GM23248 (cell line): ENCODE measurements at regions not wholly inside any gene's neighbourhood (a gene's known extent, or its start where the extent isn't known, plus 50 kb on each side); places are given as distances from the start of the nearest gene placed in this dataset.

Experiments used
- DNase-seq: peaks from one replicate; pipeline ENCODE4 v3.0.0-alpha.2; 2015
- H2AFZ ChIP-seq: fragments of 200-600 bp; sonication (generic); 2 replicates; pipeline ENCODE4 v1.6.1; 2016; ENCODE audit warnings: antibody characterized with exemption
- H3F3A ChIP-seq: fragments of 200-600 bp; sonication (generic); 2 replicates; pipeline ENCODE4 v1.6.1; 2016; ENCODE audit warnings: mild to moderate bottlenecking, antibody characterized with exemption, mixed run types; ENCODE audit not compliant: insufficient read depth
- H3K27ac ChIP-seq: fragments of 200-600 bp; sonication (generic); 2 replicates; pipeline ENCODE4 v1.5.1; 2016; ENCODE audit warnings: mild to moderate bottlenecking
- H3K27me3 ChIP-seq: fragments of 200-600 bp; sonication (generic); replicated peaks from 2 replicates; pipeline ENCODE4 v1.6.1; 2016; ENCODE audit warnings: mild to moderate bottlenecking; ENCODE audit not compliant: insufficient read depth
- H3K36me3 ChIP-seq: fragments of 200-600 bp; sonication (generic); 2 replicates; pipeline ENCODE4 v1.6.1; 2016; ENCODE audit warnings: low read depth, mild to moderate bottlenecking
- H3K4me1 ChIP-seq: fragments of 200-600 bp; sonication (generic); 2 replicates; pipeline ENCODE4 v1.6.1; 2016; ENCODE audit warnings: mild to moderate bottlenecking; ENCODE audit not compliant: insufficient read depth
- H3K4me2 ChIP-seq: fragments of 200-600 bp; sonication (generic); one replicate; pipeline ENCODE4 v1.6.1; 2016; ENCODE audit warnings: mild to moderate bottlenecking; ENCODE audit not compliant: unreplicated experiment
- H3K4me3 ChIP-seq: fragments of 200-600 bp; sonication (generic); 2 replicates; pipeline ENCODE4 v1.5.1; 2016; ENCODE audit warnings: mild to moderate bottlenecking
- H3K79me2 ChIP-seq: fragments of 200-600 bp; sonication (generic); 2 replicates; pipeline ENCODE4 v1.6.1; 2016; ENCODE audit warnings: mild to moderate bottlenecking; ENCODE audit not compliant: insufficient read depth
- H3K9ac ChIP-seq: fragments of 200-600 bp; sonication (generic); 2 replicates; pipeline ENCODE4 v1.6.1; 2016; ENCODE audit warnings: mild to moderate bottlenecking
- H3K9me2 ChIP-seq: fragments of 200-600 bp; sonication (generic); 2 replicates; pipeline ENCODE4 v1.6.1; 2016; ENCODE audit warnings: mixed run types, mild to moderate bottlenecking, moderate library complexity; ENCODE audit not compliant: insufficient read depth
- H3K9me3 ChIP-seq: fragments of 200-600 bp; sonication (generic); one replicate; pipeline ENCODE4 v1.6.1; 2017; ENCODE audit warnings: low read depth
- H4K20me1 ChIP-seq: fragments of 200-600 bp; sonication (generic); 2 replicates; pipeline ENCODE4 v1.6.0; 2016; ENCODE audit not compliant: insufficient read depth
- EZH2 ChIP-seq: fragments of 200-600 bp; sonication (generic); IDR thresholded peaks from 2 replicates; pipeline ENCODE4 v1.6.1; 2018; ENCODE audit warnings: antibody characterized with exemption, mild to moderate bottlenecking; ENCODE audit not compliant: insufficient read depth, poor library complexity, severe bottlenecking
- EZH2phosphoT487 ChIP-seq: fragments of 200-600 bp; sonication (generic); IDR thresholded peaks from 2 replicates; pipeline ENCODE4 v1.6.1; 2018; ENCODE audit warnings: antibody characterized with exemption, moderate library complexity, mild to moderate bottlenecking, low read depth; ENCODE audit not compliant: insufficient read depth
- WGBS, 2 experiments: methylation state at CpG; one replicate each; pipeline ENCODE4 v1.1.6; 2015 to 2017; ENCODE audit warnings: low lambda C conversion rate in 2 of 2, low coverage in 1 of 2; ENCODE audit errors: missing lambda C conversion rate in 2 of 2; 5-methylcytosine and 5-hydroxymethylcytosine counted together
- in situ Hi-C: fragments of 300-500 bp; cut with MboI; formaldehyde crosslinking; loops from 2 replicates; pipeline ENCODE4 v1.15.0; 2020

- Histone ChIP-seq H3K4me1 (no peaks in the 10 kb centered on the region), H3K36me3 (no peaks in the 10 kb centered on the region), H3K4me3 (no peak overlapping the region), H3K79me2 (no peaks in the 10 kb centered on the region), H3K4me2 (no peak overlapping the region), H3K9ac (no peak overlapping the region), H3K9me2 (no peaks in the 10 kb centered on the region), H2AFZ (no peak overlapping the region), H3K9me3 (no peaks in the 10 kb centered on the region), H3K27ac (no peak overlapping the region), H4K20me1 (no peaks in the 10 kb centered on the region), H3K27me3 (no peaks in the 10 kb centered on the region), H3F3A (no peaks in the 10 kb centered on the region)
- in situ Hi-C loops: no loop called here
- WGBS, 2 experiments: 0 to 16% methylated on average over 1 of the region's 1 CpG
- no peak for DNase-seq
- TF ChIP-seq EZH2phosphoT487: no peak
- TF ChIP-seq EZH2: no peak
These were observed 1060.8 kb downstream of the CNTNAP5 start for GRCh38 chr2:125085904-125086303.

- Histone ChIP-seq H3K9me3 (no peaks in the 10 kb centered on the region), H3K79me2 (no peaks in the 10 kb centered on the region), H3K9me2 (no peaks in the 10 kb centered on the region), H3K4me3 (no peak overlapping the region), H3K27me3 (no peaks in the 10 kb centered on the region), H3K4me2 (no peak overlapping the region), H3K4me1 (no peaks in the 10 kb centered on the region), H4K20me1 (no peaks in the 10 kb centered on the region), H3K36me3 (no peaks in the 10 kb centered on the region), H2AFZ (no peak overlapping the region), H3F3A (no peaks in the 10 kb centered on the region), H3K27ac (no peak overlapping the region), H3K9ac (no peak overlapping the region)
- TF ChIP-seq EZH2 (no peak), EZH2phosphoT487 (no peak)
- 6 to 12% methylated on average over 5 of the region's 5 CpGs for WGBS, 2 experiments
- no peak for DNase-seq
- in situ Hi-C loops: no loop called here
These were observed 1061.5 kb downstream of the CNTNAP5 start for GRCh38 chr2:125086313-125087184.

GRCh38 chr2:125092276-125093009, 1067.4 kb downstream of the CNTNAP5 start:
- H3K9me2 ChIP-seq: no peaks in the 10 kb centered on the region
- no peak for DNase-seq
- no peaks in the 10 kb centered on the region for H3K79me2 ChIP-seq
- H3K4me2 ChIP-seq: no peak overlapping the region
- no peaks in the 10 kb centered on the region for H3K4me1 ChIP-seq
- 16 to 24% methylated on average over 4 of the region's 4 CpGs for WGBS, 2 experiments
- H4K20me1 ChIP-seq: no peaks in the 10 kb centered on the region
- H3K27me3 ChIP-seq: no peaks in the 10 kb centered on the region
- no peaks in the 10 kb centered on the region for H3F3A ChIP-seq
- H3K27ac ChIP-seq: no peak overlapping the region
- H3K9me3 ChIP-seq: no peaks in the 10 kb centered on the region
- no peaks in the 10 kb centered on the region for H3K36me3 ChIP-seq
- in situ Hi-C loops: no loop called here
- TF ChIP-seq EZH2: no peak
- no peak for TF ChIP-seq EZH2phosphoT487
- no peak overlapping the region for H2AFZ ChIP-seq
- no peak overlapping the region for H3K4me3 ChIP-seq
- H3K9ac ChIP-seq: no peak overlapping the region

GRCh38 chr2:125095826-125096225, 1070.7 kb downstream of the CNTNAP5 start:
- no peak for DNase-seq
- Histone ChIP-seq H3K4me3 (no peak overlapping the region), H4K20me1 (no peaks in the 10 kb centered on the region), H3F3A (no peaks in the 10 kb centered on the region), H3K36me3 (no peaks in the 10 kb centered on the region), H3K27ac (no peak overlapping the region), H3K9ac (no peak overlapping the region), H3K9me2 (no peaks in the 10 kb centered on the region), H3K9me3 (no peaks in the 10 kb centered on the region), H3K27me3 (no peaks in the 10 kb centered on the region), H3K4me1 (no peaks in the 10 kb centered on the region), H3K4me2 (no peak overlapping the region), H3K79me2 (no peaks in the 10 kb centered on the region), H2AFZ (no peak overlapping the region)
- TF ChIP-seq EZH2phosphoT487 (no peak), EZH2 (no peak)
- in situ Hi-C loops: no loop called here
